Activated CD4-positive, alpha-beta T cell treated with anti-CD3 and anti-CD28 coated beads, Interleukin-2, Interleukin-4, amounts not matched to agents 100 ng/mL and 50 ng/mL, durations not matched to agents 16 hours and 8 hours (primary cell): ENCODE measurements at regions not wholly inside any gene's neighbourhood (a gene's known extent, or its start where the extent isn't known, plus 50 kb on each side); places are given as distances from the start of the nearest gene placed in this dataset.
"Not testable (repeated sequence)": the region's sequence is repeated elsewhere in the genome, so short reads cannot be mapped to it uniquely, and the experiment has no call there.

ENCODE experiments used
- DNase-seq: peaks from one replicate; pipeline ENCODE4 v3.0.0-alpha.2; 2020; ENCODE audit warnings: low spot score

DNA sequence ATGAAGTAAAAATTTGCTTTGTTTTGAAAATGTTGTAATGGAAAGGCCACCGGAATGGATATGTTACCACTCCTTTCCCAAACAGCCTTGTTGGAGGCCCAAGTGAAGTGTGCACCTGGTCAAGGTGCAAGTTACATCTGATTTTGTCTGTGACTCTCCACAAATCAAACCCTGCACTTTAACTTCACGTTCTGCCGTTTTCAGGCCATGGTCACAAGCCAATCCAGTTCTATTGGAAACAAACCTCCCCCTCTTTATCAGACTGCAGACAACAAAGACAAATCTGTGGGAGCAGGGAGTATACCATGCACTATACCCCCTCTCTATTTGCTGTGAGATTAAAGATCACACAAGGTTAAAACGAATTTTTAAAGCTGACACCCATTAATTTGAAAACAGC is 155.6 kb upstream of the RFC3 start:
- no peak for DNase-seq

- DNase-seq = no peak
These were observed 152.2 kb upstream of the RFC3 start for GRCh38 chr13:33665626-33666175.

GRCh38 chr13:33671560-33671959 is 146.4 kb upstream of the RFC3 start:
- no peak for DNase-seq

DNA sequence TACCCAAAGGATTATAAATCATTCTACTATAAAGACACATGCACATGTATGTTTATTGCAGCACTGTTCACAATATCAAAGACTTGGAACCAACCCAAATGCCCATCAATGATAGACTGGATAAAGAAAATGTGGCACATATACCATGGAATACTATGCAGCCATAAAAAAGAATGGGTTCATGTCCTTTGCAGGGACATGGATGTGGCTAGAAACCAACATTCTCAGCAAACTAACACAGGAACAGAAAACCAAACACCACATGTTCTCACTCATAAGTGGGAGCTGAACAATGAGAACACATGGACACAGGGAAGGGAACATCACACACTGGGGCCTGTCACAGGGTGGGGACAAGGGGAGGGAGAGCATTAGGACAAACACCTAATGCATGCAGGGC is 145.9 kb upstream of the RFC3 start:
- DNase-seq = not testable (repeated sequence)

DNA sequence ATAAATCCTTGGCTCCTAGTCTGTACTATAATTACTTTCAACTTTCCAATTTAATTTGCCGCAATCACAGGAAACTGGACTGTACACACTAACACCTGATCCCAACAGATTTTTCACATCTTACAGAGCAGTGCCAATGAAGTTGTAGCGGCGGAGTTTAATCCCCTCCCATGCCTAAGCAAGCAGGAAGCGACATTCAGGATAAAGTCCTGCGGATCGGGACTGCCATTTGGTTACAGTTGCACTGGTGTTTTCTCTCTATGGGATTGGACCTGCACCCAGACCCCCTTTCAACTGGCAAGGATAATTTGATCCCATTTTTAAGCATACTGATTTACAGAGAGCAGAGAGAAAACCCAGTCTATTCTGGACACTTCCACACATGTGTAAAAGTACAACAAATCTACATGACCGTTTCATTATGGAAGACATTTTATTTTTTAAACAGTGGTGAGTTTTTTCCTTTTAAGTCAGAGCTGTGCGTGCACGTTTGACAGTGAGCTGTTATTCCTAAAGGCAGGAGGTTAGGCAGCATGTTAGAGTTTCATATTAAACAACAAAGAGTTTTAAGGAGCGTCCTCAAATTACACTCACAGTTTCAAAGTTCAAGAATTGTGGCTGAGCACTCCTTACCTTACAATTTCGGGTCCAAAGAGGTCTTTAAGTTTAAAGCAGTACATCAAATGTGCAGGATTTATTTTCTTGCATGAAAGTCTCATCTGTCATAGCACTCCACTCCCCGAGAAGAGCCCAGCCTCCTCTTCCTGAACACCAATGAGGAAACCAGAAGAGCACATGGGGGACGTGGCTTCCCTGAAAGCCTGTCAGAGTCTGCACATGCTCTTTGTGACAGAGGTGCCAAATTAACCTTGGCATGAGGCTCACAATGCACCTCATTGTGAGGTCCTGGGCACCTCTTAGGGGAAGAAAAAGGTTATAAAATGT is 141.6 kb upstream of the RFC3 start:
- peak; percentile 35 for DNase-seq

- no peak for DNase-seq
These were observed 140.7 kb upstream of the RFC3 start for GRCh38 chr13:33677215-33677614.

GRCh38 chr13:33678084-33678483 is 139.9 kb upstream of the RFC3 start:
- DNase-seq = no peak

GRCh38 chr13:33678906-33679657 is 138.9 kb upstream of the RFC3 start:
- DNase-seq = peak; percentile 91

DNA sequence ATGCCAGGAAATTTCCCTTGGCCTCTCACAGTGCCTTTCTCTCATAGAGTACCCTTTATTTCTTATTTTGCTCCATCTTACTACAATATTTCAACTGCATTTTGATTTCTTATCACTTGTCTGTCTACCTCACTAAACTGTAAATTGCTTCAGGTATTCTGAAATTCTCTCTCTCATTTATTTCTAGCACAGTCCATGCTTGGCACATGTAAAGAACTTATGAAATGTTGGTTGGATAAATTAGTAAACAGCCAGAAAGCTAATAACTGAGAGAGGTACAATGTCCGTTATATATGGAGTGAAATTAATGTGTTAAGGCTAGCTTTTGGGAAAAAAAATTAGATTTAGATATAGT is 138.3 kb upstream of the RFC3 start:
- no peak for DNase-seq

DNA sequence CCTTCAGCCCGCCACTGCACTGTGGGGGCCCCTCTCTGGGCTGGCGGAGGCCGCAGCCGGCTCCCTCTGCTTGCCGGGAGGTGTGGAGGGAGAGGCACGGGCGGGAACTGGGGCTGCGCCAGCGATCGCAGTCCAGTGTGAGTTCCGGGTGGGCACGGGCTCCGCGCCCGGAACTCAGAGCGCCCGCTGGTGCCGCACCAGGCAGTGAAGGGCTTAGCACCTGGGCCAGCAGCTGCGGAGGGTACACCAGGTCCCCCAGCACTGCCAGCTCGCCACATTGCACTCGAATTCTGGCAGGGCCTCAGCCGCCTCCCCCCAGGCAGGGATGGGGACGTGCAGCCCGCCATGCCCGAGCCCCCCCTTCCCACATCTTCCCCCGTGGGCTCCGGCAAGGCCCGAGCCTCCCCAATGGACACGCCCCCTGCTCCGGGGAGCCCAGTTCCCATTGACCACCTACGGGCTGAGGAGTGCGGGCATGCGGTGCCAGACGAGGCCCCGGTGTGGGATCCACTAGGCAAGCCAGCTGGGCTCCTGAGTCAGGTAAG is 135.9 kb upstream of the RFC3 start:
- no peak for DNase-seq

GRCh38 chr13:33682646-33683045 is 135.3 kb upstream of the RFC3 start:
- DNase-seq = not testable (repeated sequence)

DNA sequence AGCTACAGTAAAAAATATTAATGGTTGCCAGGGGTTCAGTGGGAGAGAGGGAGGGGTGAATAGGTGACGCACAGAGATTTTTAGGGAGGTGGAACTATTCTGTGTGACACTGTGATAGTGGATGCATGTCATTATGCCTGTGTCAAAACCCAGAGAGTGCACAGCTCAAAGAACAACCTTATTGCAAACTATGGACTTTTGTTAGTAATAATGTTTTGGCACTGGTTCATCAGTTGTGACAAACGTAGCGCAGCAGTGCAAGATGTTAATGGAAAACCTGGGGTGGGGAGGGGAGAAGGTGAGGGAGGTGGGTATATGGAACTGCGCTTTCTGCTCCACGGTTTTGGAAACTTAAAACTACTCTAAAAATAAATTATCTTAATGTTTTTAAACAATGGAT is 134.6 kb upstream of the RFC3 start:
- no peak for DNase-seq

GRCh38 chr13:33684874-33685273 is 133.1 kb upstream of the RFC3 start:
- DNase-seq = no peak

DNA sequence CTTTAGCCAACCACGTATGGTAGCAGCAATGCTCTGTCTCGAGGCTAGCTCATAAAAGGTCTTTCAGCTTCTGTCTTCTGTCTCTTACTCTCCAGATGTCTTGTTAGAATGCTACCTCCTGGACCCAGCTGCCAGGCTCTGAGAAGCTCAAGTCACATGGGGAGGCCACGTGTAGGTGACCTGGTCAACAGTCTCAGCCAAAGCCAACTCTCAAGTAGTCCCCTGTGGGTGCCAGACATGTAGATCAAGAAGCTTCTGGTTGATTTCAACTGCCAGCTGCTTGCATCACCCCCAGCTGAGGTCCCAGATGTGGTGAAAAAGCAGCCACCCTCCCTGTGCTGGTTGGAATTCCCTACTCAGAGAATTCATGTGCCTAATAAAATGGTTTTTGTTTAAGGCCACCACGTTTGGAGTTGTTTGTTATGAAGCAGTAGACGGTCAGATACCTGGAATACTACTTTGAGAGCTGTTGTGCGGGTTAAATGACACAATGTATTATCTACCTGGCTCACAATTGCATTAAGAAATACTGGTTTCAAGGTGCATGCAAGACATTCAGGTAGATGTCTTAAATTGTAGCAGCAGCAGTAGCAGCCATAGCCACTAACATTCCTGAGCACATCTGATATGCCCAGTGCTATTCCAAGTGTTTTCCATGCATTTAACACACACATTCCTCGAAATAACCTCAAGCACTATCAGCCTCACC is 131.0 kb upstream of the RFC3 start:
- no peak for DNase-seq

DNA sequence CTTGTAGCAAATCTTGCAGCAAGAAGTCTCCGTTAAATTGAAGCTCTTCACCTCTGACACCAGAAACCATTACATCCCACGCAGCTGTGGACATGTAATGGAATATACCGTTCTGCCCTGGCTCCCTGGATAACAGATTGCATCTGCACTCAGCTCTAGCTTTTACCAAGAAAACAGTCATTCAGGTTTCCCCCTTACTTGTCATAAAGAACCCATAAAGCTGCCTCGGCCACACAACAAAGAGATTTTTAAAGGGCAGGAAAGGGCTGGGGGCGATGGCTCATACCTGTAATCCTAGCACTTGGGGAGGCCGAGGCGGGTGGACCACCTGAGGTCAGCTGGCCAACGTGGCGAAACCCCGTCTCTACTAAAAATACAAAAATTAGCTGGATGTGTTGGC is 127.6 kb upstream of the RFC3 start:
- DNase-seq = no peak

DNA sequence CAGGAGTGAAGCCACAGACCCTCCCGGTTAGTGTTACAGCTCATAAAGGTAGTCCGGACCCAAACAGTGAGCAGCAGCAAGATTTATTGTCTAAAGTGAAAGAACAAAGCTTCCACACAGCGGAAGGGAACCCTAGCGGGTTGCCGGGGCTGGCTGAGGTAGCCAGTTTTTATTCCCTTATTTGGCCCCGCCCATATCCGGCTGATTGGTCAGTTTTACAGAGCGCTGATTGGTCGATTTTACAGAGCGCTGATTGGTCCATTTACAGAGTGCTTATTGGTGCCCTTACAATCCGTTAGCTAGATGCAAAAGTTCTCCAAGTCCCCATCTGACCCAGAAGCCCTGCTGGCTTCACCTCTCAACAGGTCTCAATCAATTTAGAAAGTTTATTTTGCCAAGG is 126.0 kb upstream of the RFC3 start:
- no peak for DNase-seq

GRCh38 chr13:33692531-33692930 is 125.4 kb upstream of the RFC3 start:
- no peak for DNase-seq

- DNase-seq = no peak
These were observed 123.4 kb upstream of the RFC3 start for GRCh38 chr13:33694546-33694945.

DNA sequence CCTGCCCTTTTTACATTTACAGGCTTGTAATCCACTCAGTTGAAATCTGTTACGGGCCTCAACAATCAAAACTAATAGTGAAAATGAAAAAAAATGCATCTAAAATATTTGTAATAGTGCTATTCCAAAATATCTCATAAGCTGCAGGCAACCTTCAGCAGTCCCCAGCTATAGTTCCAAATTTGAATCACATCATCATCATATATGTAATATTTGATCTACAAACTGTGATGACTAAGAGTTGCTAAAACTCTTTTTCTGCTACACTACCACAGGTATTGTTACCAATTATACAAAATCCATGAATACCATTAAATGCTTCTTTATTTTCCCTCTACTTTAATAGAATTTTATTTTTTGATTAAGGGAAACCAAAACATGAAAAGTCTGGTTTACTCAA is 121.4 kb upstream of the RFC3 start:
- no peak for DNase-seq

DNA sequence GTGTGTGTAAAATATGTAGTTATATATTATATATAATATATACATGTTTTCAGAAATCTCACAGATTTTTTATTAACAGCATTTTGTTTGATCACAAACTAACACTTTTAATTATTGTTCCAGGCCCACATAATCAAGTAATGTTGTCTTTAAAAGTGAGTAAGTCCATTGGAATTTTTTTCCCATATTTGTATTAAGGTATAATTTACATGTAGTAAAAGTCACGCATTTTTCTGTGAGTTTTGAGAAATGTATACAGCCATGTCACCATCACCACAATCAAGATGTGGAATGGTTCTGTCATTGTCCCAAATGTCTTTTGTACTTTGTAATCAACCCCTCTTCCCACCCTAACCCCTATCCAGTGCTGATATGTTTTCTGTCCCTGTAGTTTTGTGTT is 120.0 kb upstream of the RFC3 start:
- DNase-seq = no peak

- no peak for DNase-seq
These were observed 110.5 kb upstream of the RFC3 start for GRCh38 chr13:33707449-33707848.

- DNase-seq = no peak
These were observed 107.0 kb upstream of the RFC3 start for GRCh38 chr13:33710924-33711323.
